CD4-positive, alpha-beta T cell treated with Interleukin-4 for 1 hour (primary cell): ENCODE measurements at regions not wholly inside any gene's neighbourhood (a gene's known extent, or its start where the extent isn't known, plus 50 kb on each side); places are given as distances from the start of the nearest gene placed in this dataset.
"Not testable (repeated sequence)": the region's sequence is repeated elsewhere in the genome, so short reads cannot be mapped to it uniquely, and the experiment has no call there.

Source experiments
- DNase-seq, 2 donors: peaks; one replicate each; pipeline ENCODE4 v3.0.0-alpha.2; 2020 to 2022

DNA sequence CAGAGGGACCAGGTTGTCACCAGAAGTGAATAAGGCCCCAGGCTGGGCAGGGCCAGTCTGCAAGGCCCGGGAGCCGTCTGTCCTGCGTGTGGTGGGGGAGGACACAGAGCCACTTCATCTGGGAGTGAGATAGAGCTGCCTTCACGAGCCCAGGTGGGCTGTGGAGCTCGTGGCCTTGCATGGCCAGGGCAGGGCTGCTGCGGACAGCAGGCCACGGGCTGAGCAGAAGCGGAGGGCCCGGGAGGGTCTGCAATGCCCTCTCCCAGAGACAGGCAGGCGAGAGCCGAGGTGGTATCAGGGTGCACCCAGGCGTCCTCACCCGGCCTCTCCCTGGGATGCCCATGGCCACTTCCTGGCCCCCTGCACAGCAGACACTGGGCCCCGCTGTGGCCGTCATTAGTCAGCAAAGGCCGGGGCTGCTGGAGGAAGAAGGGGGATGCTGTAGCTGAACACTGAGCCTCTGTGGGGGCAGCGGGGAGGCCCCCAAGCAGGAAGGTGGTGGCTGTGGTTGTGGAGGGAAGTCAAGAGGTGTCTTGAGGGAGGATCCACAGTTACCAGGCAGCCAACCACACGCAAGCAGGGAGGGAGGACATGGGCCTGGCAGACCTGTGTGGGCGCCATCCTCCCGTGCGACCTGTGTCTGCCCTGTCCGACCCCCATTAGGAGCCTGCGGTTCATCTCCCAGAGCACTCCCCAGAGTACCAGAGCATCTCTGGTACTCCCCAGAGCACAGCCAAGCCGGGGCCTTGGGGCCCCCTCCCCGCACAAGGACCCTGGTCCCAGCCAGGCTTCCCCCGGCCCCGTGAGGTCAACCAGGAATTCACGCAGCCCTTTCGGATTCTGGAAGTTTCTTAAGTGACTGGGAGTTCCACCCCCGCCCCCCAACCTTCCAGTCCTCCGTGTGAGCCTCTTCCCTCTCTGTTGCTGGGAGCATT is 1109.5 kb downstream of the BRD1 start:
- DNase-seq, result no peak

DNA sequence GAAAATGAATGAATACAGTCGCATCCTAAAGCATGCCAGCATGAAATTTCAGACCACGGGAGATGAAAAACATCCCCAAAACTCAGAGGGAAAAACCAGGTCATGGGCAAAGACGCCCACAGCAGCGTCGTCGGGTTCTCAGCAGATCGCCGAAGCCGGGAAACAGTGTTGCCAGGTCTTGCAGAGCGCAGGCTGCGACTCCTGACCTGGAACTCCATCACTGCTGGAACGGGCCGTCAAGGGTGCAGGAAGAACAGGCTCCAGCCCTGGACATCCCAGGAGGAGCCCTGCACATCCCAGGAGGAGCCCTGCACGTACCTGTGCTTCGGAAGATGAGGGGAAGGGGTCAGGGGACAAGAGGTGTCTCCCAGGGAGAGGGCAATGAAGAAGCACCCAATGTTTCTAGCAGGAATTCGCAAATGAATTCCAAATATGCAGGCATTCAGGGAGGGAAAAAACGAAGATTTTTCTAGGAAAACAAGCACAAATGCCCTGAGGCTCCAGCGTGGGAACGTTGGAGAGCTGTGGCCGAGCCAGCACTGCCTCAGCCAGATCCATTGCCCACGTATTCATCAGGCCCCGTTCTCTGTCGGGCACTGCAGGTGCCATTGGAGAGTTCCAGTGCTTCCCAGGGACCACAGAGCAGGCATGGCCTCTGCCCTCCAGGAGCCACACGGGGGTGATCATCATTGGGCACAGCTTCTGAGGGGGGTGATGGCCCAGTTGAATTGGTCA is 1110.4 kb downstream of the BRD1 start:
- no peak for DNase-seq

DNA sequence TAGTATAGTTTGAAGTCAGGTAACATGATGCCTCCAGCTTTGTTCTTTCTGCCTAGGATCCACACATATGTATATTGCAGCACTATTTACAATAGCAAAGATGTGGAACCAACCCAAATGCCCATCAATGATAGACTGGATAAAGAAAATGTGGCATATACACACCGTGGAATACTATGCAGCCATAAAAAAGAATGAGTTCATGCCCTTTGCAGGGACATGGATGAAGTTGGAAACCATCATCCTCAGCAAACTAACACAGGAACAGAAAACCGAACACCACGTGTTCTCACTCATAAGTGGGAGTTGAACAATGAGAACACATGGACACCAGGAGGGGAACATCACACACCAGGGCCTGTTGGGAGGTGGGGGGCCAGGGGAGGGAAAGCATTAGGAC is 1111.5 kb downstream of the BRD1 start:
- not testable (repeated sequence) for DNase-seq

DNA sequence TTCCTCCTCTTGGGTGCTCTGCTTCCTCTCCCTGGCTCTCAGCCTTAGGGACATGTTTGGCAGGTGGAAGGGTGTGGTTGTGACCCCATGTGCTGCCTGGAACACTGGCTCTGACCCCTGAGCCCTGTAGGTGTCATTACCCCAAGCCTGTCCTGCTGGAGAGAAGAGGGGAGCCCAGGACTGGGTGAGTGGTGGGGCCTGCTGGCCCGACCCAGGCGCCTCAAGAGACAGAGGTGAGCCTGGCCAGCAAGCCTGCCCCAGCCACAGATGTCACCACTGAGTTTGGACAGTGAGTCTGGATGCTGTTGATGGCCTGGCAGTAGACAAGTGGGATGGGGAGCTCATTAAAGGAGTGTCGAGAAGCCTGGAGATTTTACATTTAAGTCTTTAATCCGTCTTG is 1112.2 kb downstream of the BRD1 start:
- DNase-seq, result no peak

DNA sequence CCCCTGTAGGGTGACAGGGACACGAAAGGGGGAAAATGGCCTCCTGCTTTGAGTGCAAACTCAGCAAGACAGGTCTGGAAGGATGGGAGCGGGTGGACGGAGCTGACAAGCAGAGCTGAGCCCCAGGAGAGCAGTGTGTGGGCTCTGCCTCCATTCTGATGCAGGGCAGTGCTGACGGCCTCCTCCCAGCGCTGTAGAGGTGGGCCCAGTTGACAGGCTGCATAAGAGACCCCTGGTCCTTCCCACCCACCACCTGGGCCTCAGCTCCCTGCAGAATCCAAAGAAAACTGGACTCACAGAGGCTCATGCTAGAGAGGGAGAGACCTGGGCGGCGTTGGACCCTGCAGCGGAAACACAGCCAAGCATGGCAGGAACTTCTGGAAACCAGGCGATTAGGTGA is 1113.4 kb downstream of the BRD1 start:
- DNase-seq, result no peak

DNA sequence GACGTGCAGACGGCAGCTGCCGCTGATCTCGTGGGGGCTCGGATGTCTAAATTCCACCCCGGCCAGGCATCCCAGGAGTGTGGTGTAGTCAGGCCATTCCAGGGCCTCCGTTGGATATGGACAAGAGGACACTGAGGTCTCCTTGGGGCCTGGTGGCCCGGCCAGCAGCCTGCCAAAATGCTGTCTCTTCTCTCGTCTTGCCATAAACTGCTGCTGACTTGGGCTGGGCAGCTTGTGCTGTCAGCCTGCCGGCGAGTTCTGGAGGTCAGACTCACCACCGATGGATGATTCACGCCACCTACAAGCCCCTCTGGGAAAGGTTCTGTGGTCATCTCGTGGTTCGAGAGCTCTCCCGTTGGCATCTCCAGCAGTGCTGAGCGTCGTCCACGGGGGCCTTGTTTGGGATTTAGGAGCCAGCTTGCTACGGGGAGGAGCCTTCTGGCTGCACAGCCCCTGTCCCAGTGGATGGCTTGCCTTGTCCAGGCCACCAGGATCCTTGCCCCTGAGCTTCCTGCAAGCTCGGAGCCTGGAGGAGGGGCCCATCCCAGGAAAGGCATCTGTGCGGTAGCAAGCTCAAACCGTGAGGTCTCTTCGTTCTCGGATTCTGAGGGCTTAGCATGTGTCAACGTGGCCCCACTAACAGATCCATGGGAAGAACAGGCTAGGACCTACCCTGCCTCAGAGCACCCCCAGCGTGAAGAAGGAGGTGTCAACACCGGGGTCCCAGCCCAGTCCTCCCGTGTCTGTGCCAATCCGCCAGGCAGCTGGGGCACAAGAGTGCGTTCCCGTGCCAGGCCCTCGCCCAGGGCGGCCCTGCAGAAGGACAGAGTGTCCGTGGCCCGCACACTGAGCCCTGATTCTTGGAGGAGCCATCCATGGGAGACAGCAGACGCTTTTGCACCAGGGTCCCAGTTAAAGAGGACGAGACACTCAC is 1114.1 kb downstream of the BRD1 start:
- DNase-seq, result no peak

DNA sequence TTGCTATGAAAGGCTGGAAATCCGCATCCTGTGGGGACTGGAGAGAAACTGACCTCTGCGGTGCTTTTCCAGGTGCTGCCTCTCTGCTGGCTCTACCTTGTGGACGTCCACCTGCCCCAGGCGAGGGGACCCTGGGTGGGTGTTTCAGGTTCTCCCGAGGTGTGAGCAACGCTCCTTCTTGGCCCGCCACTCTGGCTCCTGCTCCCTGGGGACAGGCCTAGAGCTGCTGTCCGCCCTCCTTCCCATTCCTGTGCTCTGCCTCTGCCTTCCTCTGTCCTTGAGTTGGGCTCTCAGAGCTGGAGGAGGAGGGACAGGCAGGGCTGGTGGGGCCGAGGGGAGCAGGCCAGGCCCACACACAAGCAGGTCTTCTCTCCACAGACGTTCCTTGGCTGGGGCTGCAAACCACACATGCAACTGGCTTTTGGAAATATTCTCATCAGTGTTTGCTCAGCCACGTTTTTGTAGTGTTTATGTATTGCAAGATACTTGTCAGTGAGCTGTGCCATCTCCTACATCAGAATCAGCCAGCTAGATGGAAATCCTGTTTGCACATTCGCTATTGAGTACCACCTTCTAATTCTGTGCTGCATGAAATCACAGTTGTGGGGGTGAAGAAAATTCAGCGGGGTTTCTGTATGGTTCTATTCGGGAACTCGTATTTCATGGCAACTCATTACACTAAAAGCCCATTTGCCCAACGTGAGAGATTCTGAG is 1115.0 kb downstream of the BRD1 start:
- no peak for DNase-seq

DNA sequence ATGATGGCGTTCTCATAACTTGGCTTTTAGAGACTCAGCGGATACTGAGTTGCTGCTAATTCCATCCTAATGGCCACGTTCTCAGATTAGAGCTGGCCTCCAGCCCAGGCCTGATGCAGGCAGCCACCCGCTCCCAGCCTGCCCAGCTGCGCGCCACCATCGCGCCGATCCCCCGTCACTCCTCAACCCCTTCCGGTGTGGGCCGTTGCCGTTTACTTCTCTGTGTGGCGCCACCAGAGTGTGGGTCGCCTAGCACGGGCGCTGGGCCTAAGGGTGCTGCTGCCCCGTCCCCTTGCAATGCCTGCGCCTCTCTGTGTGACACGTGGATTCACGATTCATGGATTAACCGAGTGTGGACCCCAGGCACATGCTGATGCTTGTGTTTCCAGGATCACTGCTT is 1116.0 kb downstream of the BRD1 start:
- no peak for DNase-seq

DNA sequence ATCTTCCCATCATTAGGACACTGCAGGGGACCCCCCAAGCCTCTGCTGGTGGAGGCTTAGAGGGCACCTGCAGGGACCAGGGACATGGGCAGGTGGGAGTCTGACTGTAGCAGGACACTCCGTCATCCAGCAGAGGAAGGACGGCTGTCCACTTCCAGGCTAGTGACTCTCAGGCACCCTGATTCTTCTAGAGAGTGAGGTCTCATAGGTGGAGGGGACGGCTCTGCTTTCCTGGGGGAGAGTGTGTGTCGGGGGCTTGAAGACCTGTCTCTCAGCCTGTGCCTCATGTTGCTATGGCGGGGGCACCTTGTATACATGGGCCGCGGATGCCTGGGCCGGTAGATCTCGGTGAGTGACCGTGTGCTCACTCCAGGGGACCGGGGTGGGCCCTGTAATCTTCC is 1116.6 kb downstream of the BRD1 start:
- no peak for DNase-seq

DNA sequence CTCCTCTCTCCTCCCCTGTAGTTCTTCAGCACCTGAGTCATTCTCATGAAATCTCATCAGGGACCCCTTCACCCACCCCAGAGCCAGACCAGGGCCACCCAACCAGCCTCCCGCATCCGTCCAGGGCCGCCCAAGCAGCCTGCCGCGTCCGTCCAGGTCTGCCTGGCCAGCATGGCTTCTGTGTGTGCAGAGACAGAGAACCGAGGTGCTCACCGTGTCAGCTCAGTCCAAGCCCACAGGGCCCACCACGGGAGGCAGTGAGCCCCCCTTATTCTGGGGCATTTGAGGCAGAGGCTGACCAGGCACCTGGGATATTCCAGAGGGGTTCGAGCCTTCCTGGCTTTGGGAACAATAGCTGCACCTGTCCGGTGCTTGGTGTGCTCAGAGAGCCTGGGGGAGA is 1117.3 kb downstream of the BRD1 start:
- DNase-seq, result no peak

DNA sequence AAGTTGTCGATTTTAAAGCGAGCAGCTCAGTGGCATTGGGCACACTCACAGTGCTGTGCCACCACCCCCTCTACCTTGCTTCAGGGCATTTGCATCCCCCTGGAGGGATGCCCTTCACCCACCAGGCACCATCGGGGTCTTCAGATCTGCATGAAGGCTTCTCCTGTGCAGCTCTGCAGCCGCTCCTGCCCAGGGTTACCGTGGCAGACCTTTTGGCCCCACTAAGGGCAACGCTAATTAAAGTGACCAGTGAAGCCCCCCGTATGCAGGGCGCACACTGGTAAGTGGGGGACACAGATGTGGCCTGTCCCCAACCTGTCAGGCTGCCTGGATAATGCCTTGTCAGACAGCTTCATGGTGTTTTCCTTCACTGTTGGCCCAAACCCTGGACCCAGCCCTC is 1117.7 kb downstream of the BRD1 start:
- DNase-seq, result no peak

DNA sequence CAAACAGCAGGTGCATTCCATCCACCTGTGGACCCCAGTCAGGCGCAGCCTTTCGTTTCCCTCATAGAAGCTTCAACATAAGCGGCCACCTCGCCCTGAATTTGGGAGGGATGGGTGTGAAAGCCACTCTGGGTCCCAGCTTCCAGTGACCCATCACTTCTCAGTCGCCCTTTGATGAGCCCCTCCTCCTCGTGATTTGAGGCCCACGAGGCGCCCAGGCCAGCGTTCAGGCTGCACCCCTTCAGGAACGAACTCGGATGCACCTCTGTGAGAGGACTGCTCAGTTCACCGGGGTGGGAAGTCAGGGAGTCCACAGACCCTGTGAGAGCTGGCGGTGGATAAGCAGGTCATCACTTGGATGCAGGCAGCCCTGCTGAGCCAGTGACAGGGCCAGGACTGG is 1118.2 kb downstream of the BRD1 start:
- DNase-seq, result no peak

DNA sequence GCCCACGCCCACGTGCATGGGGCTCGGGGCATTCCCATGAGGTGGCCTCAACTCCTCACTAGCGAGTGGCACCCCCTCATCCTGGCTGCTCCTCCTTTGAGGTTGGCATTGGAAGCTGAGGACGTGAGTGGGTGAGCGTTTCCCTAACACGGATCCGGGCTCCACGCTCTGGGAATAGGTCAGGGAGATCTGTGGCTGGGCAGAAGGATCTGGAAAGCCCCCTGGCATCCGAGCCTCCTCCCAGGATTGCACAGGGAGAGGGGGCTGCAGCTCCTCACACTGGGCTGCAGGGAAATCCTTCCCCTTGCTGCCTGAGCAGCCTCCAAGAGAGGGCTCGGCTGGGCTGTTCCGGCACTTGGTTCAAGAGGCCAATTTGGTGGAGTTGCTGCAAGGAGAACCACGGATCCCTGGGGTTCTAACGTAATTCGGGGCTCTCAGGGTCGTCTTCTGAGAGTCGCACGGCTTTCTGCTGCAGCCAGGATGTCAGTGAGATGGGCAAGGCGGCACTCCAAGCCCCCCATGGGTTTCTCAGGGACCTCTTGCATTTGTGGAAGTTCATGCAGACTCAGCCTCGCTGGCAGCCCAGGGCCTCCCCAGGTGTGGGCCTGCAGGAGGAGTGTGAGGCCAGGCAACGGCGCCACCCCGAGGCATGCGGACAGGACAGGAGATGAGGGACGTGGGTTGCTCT is 1119.0 kb downstream of the BRD1 start:
- DNase-seq, result no peak

DNA sequence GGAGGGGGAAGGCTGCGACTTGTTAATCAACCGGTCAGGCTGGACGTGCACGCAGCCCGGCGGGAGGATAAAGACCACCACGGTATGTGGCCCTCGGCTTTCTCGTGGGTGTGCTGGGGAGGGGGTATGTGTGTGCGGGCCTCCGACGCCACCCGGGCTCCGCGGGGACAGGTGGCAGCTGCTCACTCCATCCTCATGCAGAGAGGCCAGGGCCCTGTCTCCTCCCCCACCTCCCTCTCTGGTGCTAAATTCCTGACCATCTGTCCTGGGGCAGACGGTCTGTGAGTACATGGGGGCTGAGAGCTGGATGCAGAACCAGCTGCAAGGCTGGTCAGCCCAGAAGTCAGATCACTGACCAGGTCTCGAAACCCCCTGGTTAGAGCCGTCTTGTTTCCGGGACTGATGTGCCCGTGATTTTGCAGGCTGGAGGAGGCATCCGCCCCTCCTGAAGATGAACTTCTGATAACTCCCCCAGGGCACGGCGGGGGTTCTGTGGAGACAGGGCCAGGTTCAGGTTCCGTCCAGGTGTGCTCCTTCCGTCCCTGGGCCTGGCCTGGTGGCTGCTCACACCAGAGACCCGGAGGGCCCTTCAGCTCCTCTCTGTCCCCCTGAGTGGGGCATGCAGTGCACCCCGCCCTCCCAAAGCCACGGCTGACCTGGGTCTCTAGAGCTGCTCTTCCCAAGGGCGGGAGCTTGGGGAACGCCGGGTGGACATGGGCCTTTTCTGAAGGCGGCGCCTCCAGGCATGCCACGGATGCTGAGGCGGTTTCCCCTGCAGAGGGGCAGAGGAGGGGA is 1119.7 kb downstream of the BRD1 start:
- no peak for DNase-seq

DNA sequence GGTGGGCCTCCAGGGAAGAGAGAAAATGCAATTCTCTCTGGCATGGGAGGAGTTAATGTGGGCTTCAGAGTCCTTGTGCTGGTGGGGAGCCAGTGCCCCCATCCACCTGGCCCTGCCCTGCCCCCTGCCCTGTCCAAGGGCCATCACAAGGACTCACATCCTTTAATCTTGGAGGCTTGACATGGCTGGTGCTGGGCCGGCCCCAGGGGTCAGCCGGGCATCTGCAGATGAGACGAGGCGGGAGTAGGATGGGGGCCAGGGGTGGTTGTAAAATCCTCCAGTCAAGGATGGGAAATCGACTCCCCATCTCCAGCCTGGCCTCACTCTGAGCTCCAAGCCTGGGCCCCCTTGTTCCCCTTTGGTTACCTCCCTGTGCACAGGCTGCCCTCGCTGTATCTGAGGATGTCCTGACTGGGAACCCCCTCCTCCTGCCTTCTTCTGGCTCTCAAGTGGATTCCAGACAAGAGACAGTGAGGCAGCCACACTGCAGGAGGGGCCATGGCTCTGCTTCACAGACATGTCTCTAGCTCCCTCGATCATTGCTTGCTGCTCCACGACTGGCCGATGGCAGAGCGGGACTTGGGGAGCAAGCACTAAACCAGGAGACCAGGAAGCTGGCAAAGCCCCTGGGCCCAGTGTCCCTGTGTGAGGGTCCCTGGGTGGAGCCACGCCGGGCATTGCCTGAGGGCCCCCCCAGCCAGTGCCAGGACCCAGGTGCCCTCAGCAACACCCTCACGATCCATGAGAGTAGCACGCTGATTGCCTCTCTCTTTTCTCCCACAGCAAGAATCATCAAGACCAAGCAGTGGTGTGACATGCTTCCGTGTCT is 1120.5 kb downstream of the BRD1 start:
- DNase-seq, result no peak

DNA sequence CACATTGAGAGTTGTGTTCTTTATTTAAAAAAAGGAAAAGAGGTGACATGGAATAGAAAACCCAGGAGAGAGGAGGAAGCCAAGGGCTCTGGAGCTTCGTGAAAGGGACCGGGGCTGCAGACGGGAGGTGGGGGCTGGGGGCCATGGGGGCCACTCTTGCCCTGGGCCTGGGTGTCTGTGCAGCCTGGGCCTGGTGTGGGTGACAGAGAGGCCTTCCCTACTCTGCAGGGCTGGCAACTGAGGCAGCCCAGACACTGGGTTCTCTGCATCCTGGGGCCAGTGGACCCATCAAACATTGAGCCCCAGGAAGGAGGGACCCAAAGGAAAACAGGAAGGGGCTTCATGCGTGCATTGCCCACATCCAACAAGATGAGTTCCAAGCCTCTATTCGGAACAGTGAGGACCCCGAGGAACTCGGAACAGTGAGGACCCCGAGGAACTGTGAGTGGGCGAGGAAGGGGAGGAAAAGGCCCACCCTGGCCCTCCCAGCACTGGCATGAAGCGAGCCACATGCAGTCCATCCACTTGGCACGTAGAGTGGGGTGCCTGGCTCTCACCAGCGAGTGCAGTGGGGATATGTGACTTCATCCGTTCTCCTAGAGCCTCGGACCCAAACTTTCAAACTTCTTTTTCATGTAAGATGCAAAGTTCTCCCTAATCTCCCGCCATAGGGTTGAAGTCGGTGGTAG is 1121.6 kb downstream of the BRD1 start:
- DNase-seq, result no peak

DNA sequence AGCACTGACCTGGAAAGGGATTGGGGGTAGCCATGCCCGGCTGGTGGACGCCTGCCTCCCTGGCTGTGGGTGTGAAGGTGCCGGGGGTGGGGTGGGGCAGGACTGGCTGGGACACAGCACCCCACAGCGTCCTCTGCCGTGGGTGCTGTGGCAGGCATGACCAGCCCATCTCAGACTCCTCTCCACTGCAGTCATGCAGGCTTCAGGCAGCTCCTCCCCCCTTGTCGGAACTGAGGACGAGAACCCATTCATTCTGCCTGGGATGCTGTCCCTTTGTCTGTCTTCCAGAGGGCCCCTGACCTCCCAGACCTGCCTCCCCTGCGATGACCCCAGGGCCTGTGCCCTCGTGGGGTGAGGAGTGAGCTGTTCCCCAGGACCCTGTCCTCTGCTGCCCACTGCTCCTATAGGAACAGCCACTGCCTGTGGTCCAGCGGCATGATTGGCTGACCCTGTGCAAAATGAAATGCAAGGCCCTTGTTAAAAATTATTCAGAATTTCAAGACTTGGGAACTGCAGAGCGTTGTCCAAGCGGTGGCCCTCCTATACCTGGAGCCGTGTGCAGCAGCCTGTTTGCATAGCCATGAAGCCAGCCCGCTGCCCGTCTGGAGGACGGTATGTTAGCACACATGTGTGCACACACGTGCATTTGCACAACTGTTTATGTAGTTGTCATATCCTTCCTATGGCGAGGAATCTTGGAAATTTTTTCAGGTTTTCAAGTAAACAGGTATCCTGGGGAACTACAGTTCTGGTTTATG is 1122.3 kb downstream of the BRD1 start:
- no peak for DNase-seq

DNA sequence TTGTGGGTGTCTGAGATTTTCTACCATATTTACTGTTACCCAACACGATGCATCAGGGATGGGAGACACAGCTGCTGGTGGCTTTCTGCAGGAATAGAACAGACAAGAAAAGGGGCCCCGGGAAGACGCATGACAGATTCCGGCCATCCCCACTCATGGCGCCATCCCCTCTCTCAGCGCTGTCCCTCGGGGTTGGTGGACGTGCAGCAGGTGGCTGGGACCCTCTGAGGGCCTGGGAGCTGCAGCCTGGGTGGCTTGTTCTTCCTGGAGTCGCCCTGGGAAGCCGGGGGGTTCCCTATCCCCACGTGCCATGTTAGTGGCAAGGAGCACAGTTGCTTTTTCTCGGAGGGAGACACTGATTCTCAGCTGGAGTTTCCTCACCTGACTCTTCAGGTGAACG is 1123.3 kb downstream of the BRD1 start:
- DNase-seq, result no peak
